ENCODE measurements at regions not wholly inside any gene's neighbourhood (a gene's known extent, or its start where the extent isn't known, plus 50 kb on each side); places are given as distances from the start of the nearest gene placed in this dataset.

GRCh38 chr22:23522623-23523251 lies 57.4 kb downstream of the IGLL1 start:
- TF ChIP-seq REST (IDR thresholded peaks at IDR 0.05; ENCODE audit: insufficient read depth in 1 of 2, low read depth in 2 of 2, low read length in 2 of 2) (no peak), POLR2AphosphoS5 (IDR thresholded peaks at IDR 0.05; ENCODE audit: low read depth, low read length) (no peak)

Measured in PFSK-1 (cell line).